Activated gamma-delta T cell treated with anti-CD3 and anti-CD28 coated beads, Interleukin-2, amount 50 U/mL, for 16 hours (primary cell): ENCODE measurements at regions not wholly inside any gene's neighbourhood (a gene's known extent, or its start where the extent isn't known, plus 50 kb on each side); places are given as distances from the start of the nearest gene placed in this dataset.

Source experiments
- DNase-seq: peaks from one replicate; pipeline ENCODE4 v3.0.0-alpha.2; 2020; ENCODE audit warnings: low read depth

DNA sequence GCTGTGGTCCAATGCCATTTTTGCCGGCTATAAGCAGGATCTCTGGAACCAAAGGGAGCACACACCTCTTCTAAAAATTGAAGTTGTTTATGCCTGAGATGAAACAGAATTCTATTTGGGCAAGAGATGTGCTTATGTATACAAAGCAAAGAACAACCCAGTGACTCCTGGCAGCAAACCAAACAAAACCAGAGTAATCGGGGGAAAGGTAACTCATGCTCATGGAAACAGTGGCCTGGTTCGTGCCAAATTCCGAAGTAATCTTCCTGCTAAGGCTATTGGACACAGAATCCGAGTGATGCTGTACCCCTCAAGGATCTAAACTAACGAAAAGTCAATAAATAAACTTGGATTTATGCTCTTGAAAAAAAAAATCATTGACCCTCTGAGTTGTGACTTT, 178.7 kb downstream of the CEMIP2 start:
- no peak for DNase-seq

DNA sequence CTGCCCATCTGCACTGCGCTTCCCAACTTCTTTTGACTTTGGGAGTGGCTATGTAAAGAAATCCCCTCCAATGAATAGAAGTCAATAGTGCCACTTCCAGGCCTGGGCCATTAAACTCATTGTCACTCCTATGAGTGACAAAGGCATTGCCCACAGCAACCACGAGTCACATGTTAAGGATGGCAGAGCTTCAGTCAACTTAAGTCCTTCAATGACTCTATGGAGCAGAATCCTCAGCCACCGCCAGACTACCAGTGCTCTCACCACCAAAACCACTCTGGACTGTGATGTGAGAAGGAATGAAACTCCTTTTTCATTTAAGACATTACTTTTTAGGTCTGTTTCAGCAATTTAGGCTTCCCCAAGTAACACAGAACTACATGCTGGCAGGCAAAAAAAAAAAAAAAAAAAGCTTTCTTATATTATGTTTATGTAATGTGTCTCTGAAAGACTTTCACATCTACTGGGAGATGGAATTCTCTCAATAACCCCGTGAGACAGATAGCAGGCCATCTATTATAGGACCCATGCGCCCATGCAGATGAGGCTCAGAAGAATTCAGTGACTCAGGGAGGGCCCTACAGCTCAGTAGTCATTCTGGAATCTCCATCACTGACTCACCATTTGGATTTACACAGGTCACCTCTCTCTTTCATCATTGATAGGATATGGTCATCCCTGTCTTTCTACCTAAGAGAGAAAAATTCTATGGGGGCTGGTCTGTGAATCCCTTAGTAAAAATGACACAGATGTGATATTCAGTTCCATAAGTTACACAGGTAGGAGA, 180.5 kb downstream of the CEMIP2 start:
- no peak for DNase-seq

- no peak for DNase-seq
Observed at GRCh38 chr9:71583792-71584191, 184.5 kb downstream of the CEMIP2 start.

DNA sequence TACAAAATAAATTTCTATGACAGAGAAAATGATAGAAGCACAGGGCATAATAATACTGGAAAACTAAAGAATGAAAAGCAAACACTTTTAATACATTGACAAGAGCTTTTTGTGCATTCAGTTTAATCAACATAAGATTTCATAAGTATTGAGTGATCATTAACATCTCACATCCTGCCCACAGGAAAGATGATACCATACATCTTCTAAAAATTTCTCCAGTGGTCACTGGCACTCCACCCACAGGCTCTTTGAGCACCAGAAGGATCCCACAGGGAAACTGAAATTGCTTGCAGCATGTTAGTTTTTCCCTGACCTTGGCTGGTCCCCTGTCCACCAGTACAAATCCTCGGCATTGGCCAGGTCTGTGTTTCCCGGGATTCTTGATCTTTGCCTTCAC, 186.0 kb downstream of the CEMIP2 start:
- DNase-seq: no peak

- DNase-seq: no peak
Observed at GRCh38 chr9:71581101-71581500, 187.2 kb downstream of the CEMIP2 start.

DNA sequence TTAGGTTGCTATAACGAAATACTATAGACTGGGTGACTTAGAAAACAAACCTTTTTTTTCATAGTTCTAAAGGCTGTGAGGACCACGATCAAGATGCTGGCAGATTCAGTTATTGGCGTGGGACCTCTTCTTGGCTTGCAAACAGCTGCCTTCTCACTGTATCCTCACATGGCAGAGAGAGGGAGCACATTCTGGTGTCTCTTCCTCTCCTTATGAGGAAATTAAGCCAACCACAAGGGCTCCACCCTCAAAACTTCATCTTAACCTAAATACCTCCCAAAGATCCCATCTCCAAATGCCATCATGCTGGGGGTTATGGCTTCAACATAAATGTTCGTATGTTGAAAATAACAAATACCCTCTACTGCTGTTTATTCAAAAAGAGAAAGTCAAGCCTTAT, 197.1 kb downstream of the CEMIP2 start:
- no peak for DNase-seq

DNA sequence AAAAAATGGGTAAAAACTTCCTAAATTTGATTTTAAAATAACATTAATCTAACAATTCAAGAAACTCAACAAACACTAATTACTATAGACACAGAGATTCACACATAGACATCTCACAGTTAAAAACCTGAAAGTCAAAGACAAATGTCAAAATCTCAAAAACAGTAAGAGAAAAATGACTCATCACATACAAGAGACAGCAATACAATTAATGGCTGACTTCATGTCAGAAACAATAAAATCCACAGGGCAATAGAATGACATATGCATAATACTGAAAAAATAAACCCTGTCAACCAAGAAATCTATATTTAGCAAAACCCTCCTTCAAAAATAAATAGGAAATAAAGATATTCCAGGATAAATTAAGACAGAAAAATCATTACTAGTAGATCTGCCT, 200.4 kb downstream of the CEMIP2 start:
- DNase-seq: no peak

GRCh38 chr9:71562140-71562539, 206.2 kb downstream of the CEMIP2 start:
- no peak for DNase-seq

GRCh38 chr9:71557310-71557709, 211.0 kb downstream of the CEMIP2 start:
- DNase-seq: no peak

- no peak for DNase-seq
Observed at GRCh38 chr9:71552480-71552879, 215.8 kb downstream of the CEMIP2 start.

GRCh38 chr9:71549023-71549422, 219.3 kb downstream of the CEMIP2 start:
- DNase-seq: no peak

GRCh38 chr9:71544464-71544863, 223.8 kb downstream of the CEMIP2 start:
- DNase-seq: no peak

DNA sequence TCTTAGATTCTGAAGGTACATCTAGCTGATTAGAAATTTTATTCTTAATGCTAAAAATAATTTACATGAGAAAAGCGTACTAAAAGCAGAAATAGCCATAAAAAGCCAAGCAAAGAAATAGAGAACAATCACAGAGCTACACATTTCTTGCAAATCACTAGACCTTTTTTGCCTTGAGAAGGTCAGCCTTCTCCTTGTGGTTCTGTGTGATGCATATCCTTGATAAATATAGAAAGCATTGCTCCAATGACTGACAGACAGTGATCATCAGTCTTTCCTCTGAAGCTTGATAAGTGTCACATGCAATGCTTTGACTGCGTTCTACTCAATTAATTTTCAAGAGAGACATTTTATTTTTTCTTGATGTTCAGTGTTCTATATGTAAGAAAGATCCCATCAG, 226.9 kb downstream of the CEMIP2 start:
- DNase-seq: no peak

DNA sequence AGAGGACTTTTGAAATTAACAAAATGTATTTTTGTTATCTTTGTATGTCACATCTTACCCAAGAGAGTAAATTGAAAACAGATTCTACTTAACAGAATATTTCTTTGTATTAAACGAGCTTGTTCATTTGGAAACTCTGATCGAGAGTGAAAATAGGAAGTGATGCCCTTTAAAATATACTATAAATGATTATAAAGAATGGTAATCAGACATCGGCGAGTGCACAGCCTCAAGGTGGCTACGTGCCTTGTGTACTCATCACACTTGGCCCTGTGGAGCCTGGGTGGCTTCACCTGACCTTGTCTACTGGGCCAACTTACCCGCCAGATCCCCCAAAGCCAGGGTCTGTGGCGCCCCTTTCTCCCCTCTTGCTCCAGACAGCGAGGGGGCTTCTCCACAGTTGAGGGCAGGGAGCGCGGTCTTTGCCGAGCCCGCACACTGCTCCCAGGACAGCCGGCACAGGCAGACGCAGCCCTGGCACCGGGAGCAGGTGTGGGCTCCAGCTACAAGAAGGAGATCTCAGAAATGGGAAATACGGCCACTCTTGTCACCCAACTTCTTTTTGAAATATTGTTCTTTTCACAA, 243.2 kb downstream of the CEMIP2 start:
- no peak for DNase-seq

DNA sequence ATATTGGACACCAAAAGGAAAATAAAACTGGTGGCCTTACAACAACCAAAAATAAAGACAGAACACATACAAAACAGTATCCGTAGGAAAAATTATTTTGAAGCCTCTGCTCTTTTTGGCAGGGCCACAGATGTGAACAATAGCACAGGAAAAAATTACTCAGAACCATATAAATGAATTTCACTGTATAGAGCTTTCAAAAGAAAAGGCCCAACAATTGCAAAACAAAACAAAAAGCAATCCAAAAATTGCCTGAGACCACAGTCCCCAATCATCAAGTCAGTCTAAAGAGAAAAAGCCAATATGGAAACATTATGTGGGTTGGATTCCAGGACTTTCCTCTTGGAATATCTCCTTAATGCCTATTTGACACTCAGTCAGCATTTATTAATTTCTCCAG, 243.8 kb downstream of the CEMIP2 start:
- no peak for DNase-seq

DNA sequence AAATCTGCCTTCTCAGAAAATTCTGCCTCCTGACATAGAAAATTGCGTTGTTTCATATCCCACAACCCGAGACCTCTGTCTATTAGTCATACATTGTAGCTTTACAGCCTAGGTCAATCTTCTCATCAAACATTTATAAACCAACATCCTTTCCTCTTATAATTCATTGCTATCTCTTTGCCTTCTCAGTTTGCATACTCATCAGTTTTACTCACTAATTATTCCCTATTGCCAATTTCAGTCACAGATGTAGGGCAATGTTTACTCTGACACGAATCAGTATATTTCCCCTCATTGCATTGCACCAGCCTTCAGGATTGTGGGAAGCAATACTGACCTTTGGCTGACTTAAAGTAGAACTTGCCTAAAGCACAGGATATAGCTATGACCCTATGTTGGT, 247.2 kb downstream of the CEMIP2 start:
- DNase-seq: no peak

GRCh38 chr9:71519098-71519696, 249.1 kb downstream of the CEMIP2 start:
- DNase-seq: no peak

- DNase-seq: no peak
Observed at GRCh38 chr9:71518045-71518827, 250.1 kb downstream of the CEMIP2 start.

DNA sequence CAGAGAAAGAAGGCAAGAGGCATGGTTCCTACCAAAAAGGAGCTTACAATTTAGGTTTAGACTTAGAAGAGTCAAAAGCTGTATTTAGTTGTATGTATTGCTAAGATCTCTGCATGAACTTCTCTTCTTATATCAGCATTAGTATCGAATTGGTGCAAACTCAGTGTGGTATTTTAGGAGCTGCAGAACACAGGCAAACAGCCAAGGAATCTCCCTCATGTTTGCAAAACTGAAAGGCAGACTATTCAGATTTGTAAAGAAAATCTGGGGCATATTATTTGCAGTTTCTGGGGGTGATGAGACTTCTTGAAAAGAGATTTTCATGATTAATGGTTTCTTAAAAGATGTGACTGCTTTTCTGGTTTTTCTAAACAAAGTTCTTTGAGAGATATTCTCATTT, 252.7 kb downstream of the CEMIP2 start:
- no peak for DNase-seq

DNA sequence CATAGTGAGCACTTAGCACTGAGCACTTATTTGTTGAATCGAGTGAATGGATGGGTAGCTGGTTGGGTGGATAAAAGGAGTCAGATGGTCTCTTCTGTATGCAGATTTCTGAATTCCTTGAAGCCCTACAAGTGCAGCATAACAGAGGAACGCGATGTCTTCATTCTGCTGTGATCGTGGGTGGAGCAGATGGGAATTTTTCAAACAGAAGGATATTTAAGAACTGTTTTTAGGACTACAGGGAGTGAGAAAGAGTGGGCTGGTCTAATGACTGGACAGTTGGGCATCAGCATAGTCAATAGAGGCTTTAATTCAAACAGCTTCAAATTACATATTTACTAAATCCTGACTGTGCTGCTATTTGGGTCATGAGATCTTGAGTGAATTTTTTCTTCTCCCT, 253.2 kb downstream of the CEMIP2 start:
- DNase-seq: no peak

DNA sequence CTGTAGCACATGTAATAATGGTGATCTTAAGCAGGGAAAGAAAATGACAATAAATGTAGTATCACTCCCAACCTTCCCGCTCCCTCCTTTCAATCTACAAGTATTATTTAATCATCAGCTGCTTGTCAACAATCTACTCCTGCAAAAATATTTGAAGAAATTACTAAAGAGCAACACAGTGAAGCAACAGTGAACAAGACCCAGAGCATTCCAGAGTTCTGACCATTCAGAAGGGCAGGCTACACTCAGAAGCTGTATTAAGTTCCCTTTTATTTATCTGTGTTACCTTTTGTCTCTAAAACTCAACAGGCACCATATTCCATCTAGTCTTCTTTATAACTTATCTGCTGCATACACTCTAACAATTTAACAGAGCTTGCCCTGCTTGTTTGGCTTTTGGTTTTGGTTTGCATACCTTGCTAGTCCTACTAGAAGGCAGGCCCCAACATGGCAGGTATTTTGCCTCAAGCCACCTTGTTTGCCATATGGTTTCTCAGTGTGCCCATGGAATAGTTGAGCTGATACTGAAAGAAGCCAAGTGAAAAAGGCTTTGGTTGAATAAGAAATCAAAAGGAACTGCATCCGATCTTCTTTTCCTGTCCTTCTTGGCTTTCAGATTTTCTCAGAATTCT, 253.9 kb downstream of the CEMIP2 start:
- DNase-seq: no peak

DNA sequence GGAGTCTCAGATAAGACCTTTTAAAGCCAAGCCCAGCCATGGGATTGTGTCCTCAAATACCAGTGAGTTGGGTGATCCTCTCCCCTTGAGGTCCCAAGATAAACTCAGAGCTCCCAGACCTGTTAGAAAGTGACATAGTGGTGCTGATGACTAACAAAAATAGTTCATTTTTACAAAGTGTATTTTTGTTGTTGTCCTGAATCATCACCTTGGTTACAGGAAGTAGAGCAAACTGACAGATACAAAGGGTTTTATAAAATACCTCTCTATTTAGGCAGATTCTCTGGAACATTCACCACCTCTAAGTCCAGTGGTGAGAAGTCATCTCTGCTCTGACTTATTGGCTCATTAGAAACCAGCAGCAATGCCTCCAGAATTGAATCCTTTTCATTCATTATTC, 259.3 kb downstream of the CEMIP2 start:
- no peak for DNase-seq
